ENCODE measurements at regions not wholly inside any gene's neighbourhood (a gene's known extent, or its start where the extent isn't known, plus 50 kb on each side); places are given as distances from the start of the nearest gene placed in this dataset.
"Not testable (repeated sequence)": the region's sequence is repeated elsewhere in the genome, so short reads cannot be mapped to it uniquely, and the experiment has no call there.

DNA sequence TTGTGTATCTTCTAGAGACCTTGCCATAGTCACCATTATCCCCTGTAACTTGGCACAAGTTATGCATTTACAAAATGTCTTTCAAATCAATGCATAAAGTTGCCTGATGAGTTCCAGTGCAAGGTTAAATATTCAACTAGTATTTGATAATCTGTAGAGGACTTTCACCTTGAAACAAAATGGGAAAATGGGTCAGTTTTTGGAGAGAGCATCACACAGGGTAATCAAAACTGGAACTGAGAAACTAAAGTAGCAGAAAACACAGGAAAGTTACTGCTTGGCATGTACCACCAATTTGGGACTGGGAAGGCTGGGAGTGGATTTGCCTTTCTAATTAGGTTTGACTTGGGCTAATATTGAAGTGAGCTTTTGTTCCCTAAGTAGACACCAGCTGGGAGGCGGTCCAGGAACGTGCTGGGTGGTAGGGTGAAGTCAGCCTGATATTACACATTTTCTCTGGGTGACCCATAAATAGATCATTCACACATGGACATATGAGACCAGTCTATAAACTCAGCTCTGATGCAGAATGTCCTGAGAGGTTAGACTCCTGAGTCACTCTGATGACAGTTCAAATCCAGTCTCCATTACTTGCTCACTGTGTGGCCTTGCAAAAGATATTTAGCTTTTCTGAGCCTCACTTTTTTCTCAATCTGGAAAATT lies 152.3 kb downstream of the PCTP start:
- no peak for DNase-seq (ENCODE audit: low spot score)

DNA sequence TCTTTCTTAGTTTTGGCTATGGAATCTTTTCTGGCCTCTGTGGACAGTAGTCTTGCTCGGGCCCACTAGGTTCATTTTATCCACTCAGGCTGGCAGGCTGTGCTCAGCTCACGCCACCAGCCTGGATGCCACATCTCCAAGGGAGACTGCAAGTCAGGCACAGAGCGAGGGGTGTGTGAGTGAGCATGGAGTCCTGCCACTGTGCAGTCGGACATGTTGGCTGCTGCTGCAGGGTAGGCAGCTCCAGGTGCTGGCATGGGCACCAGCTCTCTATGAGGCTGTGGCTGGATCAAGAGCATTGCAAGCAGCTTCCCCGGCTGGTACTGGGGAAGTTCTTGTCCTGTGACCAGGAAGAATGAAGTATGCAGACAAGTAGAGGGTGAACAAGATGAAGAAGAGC lies 158.9 kb downstream of the PCTP start:
- DNase-seq (ENCODE audit: low spot score): no peak

DNA sequence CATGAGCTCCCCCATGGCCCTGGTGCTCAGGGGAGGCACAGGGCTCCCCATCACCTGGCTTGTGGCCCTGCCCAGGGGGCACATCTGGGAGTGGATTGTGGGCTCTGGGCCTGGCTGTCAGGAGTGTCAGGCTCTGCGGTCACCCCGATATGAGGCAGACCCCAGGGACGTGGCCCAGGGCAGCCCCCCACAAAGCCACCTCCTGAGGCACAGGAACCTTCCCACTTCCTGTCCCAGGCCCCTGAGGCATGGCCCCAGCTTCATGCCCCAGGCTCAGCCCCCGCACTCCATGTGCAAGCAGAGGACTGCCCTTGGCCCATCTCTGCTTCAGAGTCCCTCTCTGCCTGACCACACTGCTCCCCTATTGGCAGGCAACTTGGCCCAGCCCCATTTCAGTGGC lies 160.3 kb downstream of the PCTP start:
- DNase-seq (ENCODE audit: low spot score): no peak

DNA sequence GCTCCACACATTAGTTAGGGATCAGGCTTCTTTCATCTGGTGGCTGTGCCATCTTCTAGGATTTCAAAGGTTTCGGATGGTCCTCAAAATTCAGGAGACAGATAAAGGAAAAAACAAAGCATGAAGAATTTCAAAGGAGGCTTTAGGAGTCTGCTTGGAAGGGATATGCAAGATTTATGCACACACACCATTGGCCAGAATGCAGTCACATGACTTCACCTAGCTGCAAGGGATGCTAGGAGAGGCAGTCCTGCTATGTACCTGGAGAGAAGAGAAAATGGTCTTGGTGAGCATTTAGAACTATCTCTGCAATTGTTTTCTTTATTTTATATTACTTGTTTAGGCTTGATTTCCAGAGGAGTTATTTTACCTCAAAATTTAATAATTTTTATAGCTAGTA lies 174.6 kb downstream of the PCTP start:
- no peak for DNase-seq (ENCODE audit: low spot score)

DNA sequence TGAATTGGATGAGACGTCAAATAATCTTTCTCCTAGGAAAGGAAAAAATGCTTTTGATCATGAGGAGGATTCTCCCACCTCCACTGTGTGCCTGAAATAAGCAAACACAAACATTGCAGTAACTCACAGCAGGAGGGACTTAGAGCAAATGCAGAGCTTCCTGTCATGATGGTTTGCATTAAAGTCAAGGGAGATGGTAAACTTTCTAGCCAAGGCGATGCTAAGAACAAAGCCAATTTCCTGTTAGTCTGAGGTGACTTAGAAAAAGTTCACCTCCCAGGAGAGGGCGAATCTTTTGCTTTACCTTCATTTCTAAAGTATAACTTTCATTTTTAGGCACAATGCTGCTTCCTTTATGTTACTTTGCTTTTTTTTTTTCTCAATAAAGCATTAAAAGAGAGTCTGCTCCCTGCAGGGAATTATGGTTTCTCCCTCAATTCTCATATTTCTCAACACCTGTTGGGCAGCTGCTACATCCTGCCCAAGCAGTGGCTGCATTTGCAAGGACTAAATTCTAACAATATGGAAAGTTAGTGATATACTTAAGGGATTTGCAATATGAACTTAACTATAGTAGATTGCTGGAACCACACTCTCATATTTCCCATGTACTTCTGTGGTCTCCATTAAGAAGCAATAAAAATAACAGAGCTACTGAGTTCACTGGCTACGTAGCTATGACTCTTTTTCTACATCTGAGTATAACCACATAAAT lies 175.6 kb downstream of the PCTP start:
- DNase-seq (ENCODE audit: low spot score): no peak

DNA sequence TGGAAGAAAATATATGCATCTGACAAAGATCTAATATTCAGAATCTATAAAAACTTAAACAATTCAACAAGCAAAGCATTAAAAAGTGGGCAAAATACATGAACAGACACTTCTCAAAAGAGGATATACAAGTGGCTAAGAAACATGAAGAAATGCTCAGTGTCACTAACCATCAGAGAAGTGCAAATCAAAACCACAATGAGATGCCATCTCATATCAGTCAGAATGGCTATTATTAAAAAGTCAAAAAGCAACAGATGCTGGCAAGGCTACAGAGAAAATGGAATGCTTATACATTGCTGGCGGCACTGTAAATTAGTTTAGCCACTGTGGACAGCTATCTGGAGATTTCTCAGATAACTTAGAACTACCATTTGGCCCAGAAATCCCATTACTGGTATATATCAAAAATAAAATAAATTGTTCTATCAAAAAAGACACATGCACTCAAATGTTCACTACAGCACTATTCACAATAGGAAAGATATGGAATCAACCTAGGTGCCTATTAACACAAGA lies 179.5 kb downstream of the PCTP start:
- no peak for DNase-seq (ENCODE audit: low spot score)

DNA sequence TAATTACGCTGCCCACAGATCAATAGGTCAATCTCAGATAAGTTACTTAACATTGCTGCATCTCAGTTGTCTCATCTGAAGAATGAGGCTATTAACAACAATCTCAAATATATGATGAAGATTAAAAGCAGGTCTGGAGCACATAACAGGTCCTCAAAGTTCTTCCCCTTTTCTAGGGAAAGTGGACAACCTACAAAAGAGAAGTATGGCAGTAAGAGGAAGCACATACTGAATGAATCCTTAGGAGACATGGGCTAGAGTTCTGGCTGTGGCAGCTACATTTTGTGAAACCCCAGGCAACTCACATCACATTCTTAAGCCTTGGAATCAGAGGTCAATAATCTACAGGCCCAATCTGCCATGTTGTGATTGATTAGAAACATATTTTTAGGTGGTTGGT lies 180.6 kb downstream of the PCTP start:
- DNase-seq (ENCODE audit: low spot score): no peak

DNA sequence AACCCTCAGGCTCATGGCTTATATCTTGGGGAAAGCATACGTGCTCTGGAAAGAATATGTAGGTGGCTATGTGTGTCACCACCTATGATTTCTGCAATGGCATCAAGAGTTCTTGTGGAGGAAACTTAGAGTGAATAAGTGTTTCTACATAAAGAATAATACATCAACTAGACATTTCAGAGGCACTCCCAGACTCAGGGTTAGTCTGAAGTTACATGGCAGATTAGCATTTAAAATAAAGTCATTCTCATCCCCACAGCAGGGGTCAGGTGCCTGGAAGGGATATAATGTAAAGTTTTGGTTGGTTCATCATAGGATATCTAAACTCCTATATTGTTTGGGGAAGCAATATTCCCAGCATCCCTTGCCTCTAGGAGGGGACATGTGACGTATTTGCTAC lies 182.1 kb downstream of the PCTP start:
- DNase-seq (ENCODE audit: low spot score): no peak

DNA sequence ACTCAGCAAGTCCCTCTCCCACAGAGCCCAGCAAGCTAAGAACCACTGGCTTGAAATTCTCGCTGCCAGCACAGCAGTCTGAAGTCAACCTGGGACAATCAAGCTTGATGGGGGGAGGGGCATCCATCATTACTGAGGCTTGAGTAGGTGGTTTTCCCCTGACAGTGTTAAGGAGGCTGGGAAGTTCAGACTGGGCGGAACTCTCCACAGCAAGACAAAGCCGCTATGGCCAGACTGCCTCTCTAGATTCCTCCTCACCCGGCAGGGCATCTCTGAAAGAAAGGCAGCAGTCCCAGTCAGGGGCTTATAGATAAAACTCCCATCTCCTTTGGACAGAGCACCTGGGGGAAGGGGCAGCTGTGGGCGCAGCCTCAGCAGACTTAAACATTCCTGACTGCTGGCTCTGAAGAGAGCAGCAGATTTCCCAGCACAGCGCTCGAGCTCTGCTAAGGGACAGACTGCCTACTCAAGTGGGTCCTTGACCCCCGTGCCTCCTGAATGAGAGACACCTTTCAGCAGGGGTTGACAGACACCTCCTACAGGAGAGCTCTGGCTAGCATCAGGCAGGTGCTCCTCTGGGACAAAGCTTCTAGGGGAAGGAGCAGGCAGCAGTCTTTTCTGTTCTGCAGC lies 188.4 kb downstream of the PCTP start:
- not testable (repeated sequence) for DNase-seq (ENCODE audit: low spot score)

DNA sequence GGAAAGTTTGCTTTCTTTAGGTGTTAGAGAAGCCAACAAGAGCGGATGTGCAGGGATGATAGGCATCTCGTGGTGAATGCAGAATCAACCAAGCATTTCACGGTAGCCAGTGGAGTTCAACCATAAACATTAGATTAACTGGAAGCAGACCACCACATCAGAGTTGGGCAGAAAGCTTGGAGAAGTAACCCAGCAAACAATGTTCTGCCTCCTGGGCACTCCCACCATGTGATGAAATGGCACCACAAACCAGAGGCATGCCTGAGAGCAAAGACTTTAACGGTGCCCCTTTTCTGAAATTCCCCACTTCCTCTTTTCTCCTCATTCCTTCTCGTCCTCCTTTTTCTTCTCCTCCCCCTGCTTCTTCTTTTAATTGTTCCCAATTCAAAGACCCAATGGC lies 193.5 kb upstream of the ANKFN1 start:
- no peak for DNase-seq (ENCODE audit: low spot score)

DNA sequence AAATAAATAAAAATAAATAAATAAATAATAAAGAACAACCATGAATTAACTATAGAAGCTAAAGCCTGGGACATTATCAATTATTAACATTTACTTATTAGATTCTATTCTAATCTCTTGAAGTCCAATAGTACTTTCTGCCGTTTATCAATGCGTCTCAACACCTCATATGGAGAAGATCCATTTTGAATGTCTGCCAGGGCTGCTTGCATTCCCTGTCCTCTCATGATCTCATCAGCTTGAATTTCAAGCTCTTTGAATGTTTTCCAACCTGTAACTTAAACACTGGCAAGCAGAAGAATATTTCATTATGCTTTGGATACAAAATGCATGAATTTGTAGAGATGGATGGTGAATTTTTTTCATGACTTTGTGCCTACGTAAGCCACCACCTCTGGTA lies 191.9 kb upstream of the ANKFN1 start:
- no peak for DNase-seq (ENCODE audit: low spot score)

DNA sequence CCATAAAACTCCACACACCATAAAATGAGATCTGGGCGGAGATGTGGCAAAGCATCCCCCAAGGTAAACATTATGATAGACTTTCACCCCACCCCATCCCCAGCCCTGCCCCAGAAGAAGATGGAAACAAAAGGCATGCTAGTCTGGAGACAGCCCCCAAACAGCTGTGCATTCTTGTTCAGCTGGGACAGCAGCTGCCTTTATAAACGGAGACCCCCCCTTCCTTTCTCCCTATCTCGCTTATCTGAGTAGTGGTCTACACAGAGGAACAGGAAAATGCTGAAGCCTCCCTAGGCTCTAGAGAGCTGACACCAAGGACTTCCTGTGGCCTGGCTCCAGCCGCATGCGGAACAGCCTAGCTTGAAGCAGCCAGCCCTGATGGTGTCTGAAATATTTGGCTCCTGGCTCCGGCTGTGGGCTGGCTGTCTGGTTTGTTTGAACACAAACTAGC lies 190.3 kb upstream of the ANKFN1 start:
- DNase-seq (ENCODE audit: low spot score): no peak

DNA sequence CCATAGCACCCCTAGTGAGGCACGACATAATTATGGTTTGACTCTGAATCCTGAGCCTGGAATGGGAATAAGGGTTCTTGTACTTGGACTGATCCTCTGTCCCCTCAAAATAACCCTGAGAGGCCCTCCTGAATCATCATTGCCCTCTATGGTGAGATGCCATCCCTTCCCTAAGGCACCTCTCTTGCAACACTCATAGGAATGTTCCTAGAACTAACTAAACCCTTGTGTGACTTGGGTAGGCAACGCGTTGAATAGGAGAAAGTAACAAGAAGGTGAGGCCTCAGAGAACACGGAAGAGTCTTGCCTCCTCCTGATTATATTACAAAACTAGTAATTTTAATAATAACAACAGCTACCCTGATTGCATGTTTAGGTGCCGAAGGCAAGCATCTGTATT lies 189.1 kb upstream of the ANKFN1 start:
- DNase-seq (ENCODE audit: low spot score): no peak

DNA sequence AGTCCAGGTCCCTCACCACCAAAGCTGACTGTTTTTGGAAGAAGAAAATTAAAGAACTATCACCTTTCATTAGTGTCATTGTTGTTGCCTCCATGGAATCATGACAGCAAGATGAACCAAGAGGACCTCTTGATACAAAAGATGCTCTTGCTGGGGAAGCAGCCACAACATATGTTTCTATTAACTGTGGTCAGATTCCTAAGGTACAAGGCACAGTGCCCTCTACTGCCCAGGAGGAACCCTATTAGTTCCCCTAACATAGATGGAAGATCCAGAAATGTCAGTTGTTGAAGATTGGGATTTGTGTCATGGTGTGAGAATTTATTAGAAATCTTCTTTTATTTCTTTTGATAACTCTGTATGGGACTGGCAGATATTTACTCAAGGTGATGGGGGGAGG lies 188.2 kb upstream of the ANKFN1 start:
- no peak for DNase-seq (ENCODE audit: low spot score)

DNA sequence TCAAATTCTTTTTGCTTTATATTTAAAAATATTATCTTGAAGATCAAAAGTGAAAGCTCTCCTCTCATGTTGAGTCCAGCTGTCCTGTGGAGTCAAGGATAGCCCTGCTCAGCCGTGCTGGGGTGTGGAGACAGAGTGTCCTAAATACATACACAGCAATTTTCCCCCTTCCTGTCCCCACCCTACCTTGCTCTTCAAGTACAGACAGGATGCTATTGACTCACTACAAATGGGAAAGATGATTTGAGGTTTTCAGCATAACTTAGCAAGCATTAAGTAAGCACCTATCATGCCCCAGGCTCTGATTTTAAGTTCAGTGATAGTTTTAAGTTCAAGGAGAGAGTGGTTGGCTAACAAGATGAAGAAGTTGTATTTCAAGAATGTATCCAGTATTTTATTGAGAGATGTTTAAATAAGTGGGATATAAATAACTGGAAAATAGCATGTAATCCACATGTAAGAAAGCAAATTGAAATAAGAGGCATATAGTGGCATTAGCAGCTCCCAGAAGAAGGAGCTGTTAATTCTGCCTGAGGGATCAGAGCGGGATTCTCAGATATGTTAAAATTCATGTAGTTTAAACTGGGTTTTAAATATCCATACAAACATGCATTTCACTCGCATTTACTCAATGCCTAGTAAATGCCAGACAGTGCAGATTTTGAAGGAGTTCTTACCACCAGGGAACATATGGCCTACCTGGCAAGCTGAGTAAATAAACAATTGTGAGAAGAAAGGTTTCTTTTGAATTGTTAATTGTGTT lies 183.5 kb upstream of the ANKFN1 start:
- DNase-seq (ENCODE audit: low spot score): no peak

DNA sequence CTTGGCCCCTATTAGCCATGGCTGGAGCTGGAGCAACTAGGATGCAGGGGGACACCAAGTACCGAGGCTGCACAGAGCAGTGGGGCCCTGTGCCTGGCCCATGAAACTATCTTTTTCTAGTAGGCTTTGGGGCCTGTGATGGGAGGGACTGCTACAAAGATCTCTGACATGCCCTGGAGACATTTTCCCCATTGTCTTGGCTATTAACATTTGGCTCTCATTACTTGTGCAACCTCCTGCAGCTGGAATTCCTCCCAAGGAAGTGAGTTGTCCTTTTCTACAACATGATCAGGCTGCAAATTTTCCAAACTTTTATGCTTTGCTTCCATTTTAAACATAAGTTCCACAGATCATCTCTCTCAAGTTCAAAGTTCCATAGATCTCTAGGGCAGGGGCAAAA lies 174.7 kb upstream of the ANKFN1 start:
- no peak for DNase-seq (ENCODE audit: low spot score)

DNA sequence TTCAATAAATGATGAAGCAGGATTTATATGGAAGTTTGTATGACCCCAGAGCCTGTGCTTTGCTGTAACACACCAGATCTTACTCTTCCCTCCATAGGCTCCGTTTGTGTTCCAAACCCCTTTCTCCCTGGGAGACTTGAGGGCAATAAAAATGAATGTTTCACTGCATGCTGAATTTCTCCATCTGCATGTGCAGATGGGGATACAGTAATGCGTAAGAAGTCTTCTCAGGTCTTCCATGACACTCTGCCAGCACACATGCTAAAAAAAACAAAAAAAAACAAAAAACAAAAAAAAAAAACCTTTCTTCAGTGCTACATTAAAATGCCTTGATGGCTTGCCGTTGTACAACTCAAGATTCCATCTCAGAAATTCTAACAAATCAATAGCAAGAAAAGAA lies 170.2 kb upstream of the ANKFN1 start:
- DNase-seq (ENCODE audit: low spot score): no peak

DNA sequence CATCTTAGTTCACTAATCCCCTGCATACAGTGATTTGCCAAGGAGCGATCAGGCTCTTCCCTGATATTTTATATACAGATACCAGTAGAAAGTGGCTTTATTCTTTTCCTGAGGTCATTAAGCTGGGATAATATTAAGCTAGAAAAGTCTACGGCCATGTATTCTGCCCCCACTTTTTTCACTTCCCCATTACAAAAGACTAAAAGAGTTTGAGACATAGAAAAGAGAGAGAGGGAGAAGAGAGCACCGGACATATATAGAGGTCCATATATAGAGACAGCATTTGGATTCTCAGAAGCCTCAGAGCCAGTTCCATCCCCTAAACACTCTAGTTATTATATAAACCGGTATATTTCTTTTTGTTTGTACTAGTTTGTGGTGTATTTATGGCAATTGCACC lies 166.5 kb upstream of the ANKFN1 start:
- no peak for DNase-seq (ENCODE audit: low spot score)

DNA sequence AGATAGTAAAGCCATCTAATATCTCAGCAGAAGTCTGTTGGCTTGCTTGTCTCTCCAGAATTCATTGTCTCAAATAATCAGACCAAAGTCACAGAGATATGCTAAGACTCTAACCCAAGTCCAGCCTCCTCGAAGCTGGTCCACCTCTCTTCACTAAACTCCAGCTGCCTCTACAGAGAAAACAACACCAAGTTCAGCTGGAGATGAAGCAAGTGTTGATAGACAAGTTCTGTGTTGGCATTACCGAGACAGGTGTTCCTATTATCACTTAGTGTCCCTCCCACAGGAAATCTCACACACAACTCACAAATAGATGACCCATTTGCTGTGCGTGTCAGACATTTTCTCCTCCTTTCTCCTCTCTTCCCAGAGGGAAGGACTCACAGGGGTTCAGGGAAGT lies 164.4 kb upstream of the ANKFN1 start:
- DNase-seq (ENCODE audit: low spot score): no peak

DNA sequence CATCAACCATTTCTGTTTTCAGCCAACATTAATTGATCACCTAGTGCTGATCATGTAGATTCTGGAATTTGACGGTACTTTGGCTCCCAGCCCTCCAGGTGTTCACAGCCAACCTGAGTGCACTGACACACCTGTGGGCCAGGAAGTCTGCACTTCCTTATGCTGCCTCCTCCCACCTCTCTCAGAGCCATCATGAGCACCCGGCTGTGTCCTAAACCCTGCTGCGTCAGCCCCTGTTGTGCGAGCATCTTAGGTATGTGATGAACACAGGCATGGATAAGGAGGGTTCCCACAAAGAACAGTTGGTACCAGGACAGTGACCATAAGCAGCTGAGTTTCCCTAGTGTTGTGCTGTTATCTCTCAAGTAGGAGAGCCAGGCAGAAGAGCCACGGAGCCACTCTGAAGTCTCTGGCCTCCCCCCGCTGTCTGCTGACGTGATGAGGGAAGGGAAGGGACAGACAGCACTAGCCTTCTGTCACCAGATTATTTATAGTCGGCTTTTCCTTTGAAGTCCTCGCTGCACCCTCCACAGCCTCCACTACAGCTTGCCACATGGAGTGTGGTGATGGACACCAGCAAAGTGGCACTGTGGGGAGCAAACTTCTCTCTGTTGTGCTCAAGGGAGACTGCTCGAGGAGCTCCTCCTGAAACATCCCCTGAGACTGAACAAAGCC lies 162.8 kb upstream of the ANKFN1 start:
- DNase-seq (ENCODE audit: low spot score): no peak

DNA sequence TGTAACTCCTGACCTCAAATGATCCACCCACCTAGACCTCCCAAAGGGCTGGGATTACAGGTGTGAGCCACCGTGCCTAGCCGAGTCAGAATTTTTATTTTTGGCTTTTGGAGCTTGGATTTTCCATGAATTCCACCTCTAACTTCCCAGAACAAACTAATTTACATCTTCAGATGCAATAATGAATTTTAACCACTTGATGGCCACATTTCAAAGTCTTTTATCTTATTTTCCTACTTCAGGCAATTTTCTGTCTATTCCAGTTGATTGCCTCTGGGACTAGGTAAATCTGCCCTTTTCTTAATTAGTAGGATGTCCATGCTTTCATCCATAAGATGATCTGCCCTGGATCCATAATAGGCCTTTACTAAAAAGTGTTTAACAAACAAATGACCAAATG lies 156.4 kb upstream of the ANKFN1 start:
- DNase-seq (ENCODE audit: low spot score): no peak

DNA sequence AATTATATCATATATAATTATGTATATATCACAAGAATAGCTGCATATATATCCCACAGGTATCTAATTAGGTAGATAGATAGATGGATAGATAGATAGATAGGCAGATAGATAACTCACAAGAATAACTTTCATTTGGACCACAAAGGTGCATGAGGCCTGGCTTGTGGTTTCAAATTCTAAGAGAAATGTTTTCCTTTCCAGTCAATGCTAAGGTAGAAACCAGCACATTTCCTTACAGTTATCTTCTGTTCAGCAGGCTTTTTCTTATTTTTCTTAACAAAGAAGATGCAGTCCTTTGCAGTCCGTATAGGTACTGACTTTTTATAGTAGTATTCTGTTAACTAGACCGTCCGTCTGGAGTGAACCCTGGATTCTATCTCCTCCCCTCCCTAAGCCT lies 152.9 kb upstream of the ANKFN1 start:
- DNase-seq (ENCODE audit: low spot score): no peak
